HG03045 (cell line): ENCODE measurements at regions not wholly inside any gene's neighbourhood (a gene's known extent, or its start where the extent isn't known, plus 50 kb on each side); places are given as distances from the start of the nearest gene placed in this dataset.
"Not testable (repeated sequence)": the region's sequence is repeated elsewhere in the genome, so short reads cannot be mapped to it uniquely, and the experiment has no call there.

Experiments
- ATAC-seq: cut with Tn5 transposase; IDR thresholded peaks from one replicate; pipeline ENCODE4 v1.9.1; 2021; ENCODE audit warnings: mild to moderate bottlenecking, moderate library complexity; ENCODE audit not compliant: unreplicated experiment

GRCh38 chr1:106289265-106289928 is 767.1 kb upstream of the PRMT6 start:
- no peak for ATAC-seq

GRCh38 chr1:106290805-106291501 is 765.5 kb upstream of the PRMT6 start:
- no peak for ATAC-seq

- ATAC-seq: no peak
Measured at GRCh38 chr1:106292130-106292529, 764.3 kb upstream of the PRMT6 start.

- no peak for ATAC-seq
Measured at GRCh38 chr1:106296431-106296830, 760.0 kb upstream of the PRMT6 start.

GRCh38 chr1:106304106-106304505 is 752.4 kb upstream of the PRMT6 start:
- no peak for ATAC-seq

- no peak for ATAC-seq
Measured at GRCh38 chr1:106319612-106320011, 736.9 kb upstream of the PRMT6 start.

- ATAC-seq: no peak
Measured at GRCh38 chr1:106325600-106325999, 730.9 kb upstream of the PRMT6 start.

GRCh38 chr1:106344494-106344893 is 712.0 kb upstream of the PRMT6 start:
- ATAC-seq: no peak

- no peak for ATAC-seq
Measured at GRCh38 chr1:106360252-106360651, 696.2 kb upstream of the PRMT6 start.

GRCh38 chr1:106366627-106367319 is 689.7 kb upstream of the PRMT6 start:
- ATAC-seq: no peak

GRCh38 chr1:106378261-106378660 is 678.2 kb upstream of the PRMT6 start:
- no peak for ATAC-seq

- no peak for ATAC-seq
Measured at GRCh38 chr1:106380772-106381171, 675.7 kb upstream of the PRMT6 start.

- not testable (repeated sequence) for ATAC-seq
Measured at GRCh38 chr1:106389160-106389559, 667.3 kb upstream of the PRMT6 start.

GRCh38 chr1:106393046-106393445 is 663.4 kb upstream of the PRMT6 start:
- ATAC-seq: no peak

- no peak for ATAC-seq
Measured at GRCh38 chr1:106396020-106396419, 660.5 kb upstream of the PRMT6 start.

- no peak for ATAC-seq
Measured at GRCh38 chr1:106398391-106398790, 658.1 kb upstream of the PRMT6 start.

GRCh38 chr1:106406114-106406513 is 650.4 kb upstream of the PRMT6 start:
- ATAC-seq: no peak

- ATAC-seq: not testable (repeated sequence)
Measured at GRCh38 chr1:106412321-106412720, 644.2 kb upstream of the PRMT6 start.

- no peak for ATAC-seq
Measured at GRCh38 chr1:106435269-106435668, 621.2 kb upstream of the PRMT6 start.

- no peak for ATAC-seq
Measured at GRCh38 chr1:106439475-106439874, 617.0 kb upstream of the PRMT6 start.

GRCh38 chr1:106447466-106447865 is 609.0 kb upstream of the PRMT6 start:
- no peak for ATAC-seq

GRCh38 chr1:106456832-106457231 is 599.6 kb upstream of the PRMT6 start:
- no peak for ATAC-seq
